NCI-H748 treated with DMSO at 0.1 percent for 48 hours (cell line): ENCODE measurements at regions not wholly inside any gene's neighbourhood (a gene's known extent, or its start where the extent isn't known, plus 50 kb on each side); places are given as distances from the start of the nearest gene placed in this dataset.
A peak's percentile ranks its signal among the peaks of the same experiment; 100 is the strongest.

Experiments used
- DNase-seq: peaks from one replicate; lab custom pipeline; 2025; lab: John Stamatoyannopoulos, UW

DNA sequence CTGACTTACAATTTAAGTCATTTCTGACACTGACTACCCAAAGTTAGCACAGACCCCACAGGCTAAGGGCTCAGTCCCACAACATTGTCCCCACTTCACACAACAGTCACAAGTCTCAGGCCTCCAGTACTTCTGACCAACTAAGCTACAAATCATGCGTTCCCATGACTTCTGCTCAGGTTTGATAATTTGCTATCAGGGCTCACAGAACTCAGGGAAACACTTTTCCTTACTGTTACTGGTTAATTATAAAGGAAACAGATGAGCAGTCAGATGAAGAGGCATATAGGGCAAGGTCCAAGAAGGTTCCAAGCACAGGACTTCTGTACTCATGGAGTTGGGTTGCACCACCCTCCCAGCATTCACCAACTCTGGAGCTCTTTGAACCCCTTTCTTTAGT is 151.2 kb upstream of the TNR start:
- DNase-seq, result no peak

DNA sequence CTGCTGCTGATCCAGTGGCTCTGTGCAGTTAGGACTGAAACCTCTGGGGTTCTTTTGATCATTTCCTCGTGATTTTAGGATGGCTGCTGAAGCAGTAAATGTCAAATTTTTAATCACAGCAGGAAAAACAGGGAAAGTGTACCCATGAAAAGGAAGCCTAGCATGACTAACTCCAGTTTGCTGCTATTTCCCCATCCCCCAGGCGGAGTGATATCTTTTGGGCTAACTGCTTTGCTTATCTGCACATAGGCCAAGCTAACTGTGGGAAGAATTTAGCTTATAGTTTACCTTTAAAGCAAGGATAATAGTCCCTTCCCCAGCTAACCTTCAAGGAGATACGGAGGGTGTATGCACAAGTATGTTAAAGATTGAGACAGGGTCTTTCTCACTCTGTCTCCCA is 149.8 kb upstream of the TNR start:
- no peak for DNase-seq

DNA sequence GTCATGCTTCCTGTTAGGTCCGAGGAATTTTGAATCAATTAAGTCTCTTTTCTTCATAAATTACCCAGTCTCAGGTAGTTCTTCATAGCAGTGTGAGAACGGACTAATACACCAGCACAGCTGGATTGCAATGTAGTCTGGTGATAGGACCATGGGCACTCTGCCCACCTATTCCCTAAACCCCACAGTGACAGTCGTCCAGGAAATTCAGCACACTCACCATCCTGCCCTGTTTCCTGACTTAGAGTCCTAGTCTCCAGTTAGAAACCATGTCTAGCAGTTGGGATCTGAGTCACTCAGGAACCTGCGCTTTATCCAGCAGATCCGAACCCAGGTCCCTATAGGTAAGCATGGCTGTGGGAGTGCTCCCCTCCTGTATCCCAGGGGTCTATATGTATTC is 149.3 kb upstream of the TNR start:
- DNase-seq, result no peak

DNA sequence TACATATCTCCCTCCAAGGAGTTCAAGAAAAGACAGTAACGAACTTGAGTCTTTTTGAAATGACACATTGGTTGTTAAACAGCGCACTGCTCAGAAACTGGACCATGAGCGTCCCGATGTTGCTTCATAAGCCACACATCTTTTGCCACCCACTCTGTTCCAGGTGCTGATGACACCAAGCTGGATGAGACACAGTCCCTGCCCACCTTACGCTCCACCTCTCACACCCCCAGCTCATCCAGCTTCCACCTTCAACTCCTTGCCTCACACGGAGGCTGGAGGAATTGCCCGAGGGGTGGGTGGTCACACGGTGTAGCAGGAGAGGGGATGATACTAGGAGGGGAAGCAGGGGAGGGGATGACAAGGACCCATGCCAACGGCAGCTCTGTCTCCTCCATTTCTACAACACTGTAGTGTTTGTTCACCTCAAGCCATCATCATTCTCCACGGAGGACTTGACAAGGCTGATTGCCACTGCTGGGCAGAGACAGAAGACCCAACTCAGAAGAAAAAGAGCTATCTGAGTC is 148.5 kb upstream of the TNR start:
- no peak for DNase-seq

DNA sequence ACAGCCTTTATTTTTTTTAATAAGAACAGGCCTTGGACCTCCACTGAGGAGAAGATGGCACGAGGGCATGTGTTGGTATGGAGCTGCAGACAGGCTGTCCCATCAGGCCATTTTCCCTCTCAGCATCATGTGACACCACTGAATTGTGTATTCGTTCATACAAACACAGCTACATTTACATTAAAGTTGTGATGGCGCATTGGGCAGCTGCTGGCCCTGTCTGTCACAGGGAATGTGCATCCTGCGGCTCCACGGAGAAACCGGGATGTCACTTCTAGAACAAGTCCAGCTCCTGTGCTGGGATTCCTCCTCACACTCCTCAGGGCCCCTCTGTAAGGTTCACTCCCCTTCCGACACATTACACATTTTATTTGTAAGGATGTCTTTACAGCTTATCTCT is 147.6 kb upstream of the TNR start:
- no peak for DNase-seq

DNA sequence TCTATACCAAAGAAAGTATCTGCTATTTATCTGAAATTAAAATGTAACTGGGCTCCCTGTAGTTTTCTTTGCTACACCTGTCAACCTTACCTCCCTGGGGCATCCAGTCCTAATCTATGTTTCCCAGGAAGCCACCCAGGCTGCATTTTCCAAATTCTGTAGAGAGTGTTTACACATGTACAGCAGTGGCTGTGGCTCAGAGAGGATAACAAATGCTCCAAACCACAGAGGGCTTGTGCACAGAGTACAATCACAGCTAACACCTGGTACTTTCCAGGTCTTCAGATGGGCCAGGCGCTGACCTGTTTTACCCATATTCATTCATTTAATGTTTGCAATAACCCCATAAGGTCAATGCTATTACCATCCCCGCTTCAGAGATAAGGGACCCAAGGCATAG is 146.5 kb upstream of the TNR start:
- DNase-seq, result no peak

DNA sequence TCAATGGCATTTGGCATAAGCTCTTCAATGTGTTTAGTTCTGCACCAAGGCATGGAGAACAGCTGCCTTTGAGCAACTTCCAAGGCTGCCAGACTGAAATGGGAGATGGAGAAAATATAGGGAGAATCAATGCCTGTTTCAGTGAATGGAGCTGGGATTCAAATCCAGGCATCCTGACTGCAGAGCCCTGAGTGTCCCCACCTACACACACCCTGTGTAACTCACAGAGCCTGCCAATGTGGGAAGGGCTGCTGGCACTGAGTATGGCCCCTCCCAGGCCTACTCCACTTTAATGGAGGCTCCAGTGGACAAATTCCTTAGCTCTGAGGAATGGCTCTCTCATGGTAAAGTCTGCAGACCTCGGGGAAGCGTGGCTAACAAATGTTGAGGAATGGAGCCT is 145.6 kb upstream of the TNR start:
- no peak for DNase-seq

DNA sequence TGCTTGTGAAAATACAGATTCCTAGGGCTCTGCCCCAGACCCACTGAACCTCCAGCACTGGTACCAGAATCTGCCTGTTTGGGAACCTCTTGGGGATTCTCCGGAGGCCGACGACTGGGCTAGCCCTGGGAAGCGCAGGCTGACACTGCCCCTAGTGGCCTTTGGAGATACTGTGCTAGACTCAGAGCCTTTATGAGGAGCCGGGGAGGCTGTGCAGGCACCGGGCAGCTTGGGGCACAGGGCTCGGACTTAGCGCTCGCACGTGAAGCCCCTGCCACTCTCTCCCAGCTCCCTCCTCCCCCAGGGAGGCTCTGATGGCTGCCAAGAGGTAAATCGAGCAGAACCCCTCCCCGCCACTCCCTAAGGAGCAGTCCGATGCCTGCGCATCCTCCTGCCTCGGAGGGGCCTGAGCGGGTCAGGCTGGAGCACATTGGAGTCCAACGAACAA is 144.6 kb upstream of the TNR start:
- peak; percentile 4 for DNase-seq

DNA sequence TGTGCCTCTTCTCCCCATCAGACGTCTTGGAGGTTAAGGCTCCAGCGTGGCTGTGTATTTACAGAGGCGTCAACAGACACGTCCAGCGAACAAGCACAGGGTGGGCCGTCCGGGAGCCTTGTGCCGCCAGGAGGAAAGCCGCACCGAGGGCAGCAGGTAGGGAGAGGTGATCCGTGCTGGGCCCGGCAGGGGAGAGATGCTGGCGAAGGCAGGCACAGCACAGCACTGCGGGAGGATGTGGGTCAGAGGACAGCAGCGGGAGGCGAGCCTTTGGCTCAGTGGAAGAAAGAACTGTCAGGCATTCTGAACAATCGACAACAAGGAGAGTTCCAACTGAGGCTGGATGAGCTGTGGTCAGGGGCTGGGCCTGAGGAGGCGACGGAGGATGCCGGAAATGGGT is 144.1 kb upstream of the TNR start:
- no peak for DNase-seq

DNA sequence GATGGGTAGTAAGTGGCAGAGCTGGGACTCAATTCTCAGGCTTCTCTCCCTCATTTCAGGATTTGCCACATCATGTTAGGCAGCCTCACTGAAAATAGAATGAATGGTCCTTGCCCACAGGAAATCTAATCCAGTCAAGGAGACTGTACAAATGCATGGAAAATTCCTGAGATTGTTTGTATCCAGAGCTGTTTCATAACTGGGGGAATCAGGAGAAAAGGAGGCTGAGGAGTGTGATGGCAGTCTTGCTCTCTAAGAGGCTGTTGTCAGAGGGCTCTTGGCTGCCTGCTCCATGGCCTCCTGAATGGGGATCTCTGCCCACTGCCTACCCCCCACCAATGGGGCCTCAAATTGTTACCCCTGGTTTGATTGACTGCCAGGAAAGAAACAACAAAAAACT is 141.9 kb upstream of the TNR start:
- no peak for DNase-seq

DNA sequence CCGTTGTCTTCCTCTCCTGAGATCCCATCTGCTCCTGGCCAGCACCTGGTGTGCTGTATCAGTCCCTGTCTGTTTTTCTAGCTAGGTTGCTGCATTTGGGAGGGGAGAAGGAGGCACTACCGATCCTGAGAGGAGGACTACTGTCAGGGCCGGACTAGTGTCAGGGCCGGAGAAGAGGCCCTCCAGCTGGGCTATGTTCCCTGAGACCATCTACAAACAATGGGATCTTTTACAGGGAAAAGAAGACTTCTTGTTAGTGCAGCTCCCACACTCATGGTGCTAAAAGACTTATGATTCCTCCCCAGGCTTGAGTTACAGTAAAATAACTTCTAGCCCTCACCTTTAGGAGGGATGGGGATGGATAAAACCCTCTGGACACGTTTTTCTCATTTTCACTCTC is 141.0 kb upstream of the TNR start:
- no peak for DNase-seq

DNA sequence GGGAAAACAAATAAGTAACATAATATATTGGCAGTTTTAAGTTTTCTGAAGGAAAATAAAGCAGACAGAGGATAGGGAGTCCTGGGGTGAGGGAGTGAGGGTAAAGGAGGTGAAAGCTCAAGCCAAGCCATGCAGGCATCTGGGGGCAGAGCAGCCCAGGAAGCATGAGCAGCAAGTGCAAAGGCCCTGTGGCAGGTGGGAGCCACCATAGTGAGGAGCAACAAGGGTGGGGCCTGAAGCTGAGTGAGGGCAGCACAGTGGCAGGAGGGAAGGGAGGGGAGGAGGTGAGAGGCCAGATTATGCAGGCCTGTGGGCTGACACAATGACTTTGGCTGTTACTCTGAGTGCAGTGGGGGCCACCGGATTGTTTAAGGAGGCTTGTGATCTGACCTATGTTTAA is 138.8 kb upstream of the TNR start:
- DNase-seq, result no peak

DNA sequence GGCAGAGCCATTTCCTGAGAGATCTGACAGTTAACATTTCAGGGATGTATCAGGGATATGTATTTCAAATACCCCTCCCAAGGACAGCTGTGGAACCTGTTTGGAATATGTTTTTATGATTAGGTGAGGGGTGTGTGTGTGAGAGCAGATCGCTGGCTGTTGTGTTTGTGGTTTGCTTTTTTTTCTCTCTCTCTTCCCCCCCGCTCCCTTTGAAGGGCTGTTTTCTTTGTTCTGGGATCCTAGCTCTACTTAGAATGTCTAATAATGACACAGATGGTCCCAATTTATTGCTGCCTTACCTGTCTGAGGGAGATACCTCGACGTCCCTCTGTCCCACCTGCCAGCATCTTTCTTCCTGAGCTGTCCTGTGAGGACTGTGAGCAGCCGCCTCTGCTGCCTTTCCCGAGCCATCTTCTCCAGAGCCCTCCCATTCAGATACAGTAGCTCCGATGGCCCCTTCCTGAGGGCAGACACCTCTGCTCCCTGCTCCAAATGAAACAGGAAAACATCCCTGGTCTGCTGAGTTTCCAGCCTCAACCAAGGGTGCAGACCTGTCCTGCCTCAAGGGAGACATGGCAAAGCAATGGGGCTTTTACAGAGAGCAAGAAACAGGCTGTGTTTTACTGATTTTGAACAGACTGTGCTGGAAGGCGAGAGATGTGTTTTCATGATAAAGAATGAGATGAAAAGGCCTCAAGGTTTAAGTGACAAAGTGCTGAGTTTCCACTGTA is 138.0 kb upstream of the TNR start:
- no peak for DNase-seq

DNA sequence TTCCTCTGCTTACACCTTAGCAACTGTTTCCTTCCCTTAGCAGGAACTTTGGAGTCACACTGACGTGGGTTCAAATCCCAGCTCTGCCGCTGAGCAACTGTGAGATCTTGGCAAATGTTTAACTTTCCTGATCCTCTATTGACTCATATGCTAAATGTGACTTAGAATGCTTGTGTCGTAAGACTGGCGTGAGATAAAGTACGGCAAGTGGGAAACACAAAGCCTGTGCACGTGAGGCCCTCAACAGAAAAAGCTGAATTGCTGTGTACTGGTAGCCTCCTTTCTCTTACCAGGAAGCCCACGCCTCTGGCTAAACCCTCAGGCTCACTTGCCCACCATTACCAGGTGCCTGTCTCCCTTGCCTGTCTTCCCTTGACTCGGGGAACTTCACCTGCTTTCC is 135.4 kb upstream of the TNR start:
- DNase-seq, result no peak

DNA sequence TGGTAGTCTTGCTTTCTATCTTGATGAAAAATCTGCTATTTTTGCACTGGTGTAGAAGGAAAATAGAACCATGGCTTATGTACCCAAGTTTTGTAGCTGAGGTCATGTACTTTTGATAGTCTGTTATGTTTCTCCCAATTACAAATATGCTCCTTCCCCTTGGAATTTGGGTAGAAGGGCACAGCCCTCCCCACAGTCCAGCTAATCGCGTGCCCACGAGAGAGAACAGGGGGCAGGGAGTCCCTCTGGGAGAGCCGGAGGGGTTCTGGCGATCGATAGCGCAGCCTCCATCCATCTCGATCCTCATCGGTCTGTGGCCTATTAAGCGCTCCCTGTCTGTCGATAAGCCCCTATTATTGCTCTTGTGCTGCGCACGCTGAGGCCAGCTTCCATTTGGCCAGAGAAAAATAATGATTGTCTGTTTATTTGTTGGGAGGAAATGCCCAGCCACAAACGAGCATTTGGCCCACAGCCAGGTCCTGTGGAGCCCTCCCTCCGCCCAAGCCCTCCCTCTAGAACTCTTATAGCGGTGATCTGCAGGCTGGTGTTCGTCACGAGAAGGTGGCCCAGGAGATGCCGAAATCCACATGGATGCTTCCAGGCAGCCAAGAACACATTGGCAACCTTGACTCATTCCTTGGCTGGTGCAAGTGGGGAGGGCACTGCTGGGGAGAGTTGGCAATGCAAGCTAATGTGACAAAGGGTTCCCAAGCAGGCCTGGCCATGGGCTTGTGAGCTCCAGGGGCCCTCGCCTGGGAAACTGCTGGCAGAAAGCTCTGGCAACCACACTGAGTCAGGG is 134.7 kb upstream of the TNR start:
- DNase-seq, result no peak

DNA sequence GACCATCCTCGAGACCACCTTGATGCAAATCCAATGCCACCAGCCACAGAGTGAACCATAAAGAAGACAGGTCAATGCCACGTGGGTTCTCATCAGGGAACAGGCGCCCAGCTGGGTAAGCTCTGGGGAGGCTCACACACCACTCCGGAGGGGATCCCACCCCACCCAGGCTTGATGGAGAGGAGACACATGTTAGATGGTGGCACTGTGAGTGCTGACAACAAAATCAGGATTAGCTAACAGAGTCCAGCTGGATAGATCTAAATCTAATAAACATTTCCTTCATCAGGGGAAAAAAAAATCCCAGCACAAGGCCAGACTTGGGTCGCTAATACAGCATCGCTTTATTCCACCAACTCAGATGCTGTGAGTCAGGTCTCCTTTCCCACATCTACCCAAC is 132.2 kb upstream of the TNR start:
- DNase-seq, result no peak

DNA sequence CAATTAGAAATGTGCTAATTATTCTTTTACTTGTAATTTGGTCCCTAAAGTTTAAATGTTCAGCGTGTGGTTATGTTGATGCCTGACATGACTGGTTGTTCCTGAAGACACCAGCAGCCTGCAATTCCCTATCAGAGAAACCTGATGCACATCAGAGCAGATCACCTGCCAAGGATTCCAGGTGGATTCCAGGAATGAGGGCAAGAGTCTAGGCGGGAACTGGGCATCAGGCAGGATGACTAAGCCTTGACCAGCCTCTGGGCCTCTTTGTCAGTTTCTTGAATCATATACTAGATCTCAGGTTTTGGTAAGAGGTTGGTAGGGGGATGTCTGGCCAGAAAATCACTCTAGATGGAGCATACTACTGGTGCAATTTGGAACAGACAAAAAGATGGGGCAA is 130.7 kb upstream of the TNR start:
- DNase-seq, result no peak

DNA sequence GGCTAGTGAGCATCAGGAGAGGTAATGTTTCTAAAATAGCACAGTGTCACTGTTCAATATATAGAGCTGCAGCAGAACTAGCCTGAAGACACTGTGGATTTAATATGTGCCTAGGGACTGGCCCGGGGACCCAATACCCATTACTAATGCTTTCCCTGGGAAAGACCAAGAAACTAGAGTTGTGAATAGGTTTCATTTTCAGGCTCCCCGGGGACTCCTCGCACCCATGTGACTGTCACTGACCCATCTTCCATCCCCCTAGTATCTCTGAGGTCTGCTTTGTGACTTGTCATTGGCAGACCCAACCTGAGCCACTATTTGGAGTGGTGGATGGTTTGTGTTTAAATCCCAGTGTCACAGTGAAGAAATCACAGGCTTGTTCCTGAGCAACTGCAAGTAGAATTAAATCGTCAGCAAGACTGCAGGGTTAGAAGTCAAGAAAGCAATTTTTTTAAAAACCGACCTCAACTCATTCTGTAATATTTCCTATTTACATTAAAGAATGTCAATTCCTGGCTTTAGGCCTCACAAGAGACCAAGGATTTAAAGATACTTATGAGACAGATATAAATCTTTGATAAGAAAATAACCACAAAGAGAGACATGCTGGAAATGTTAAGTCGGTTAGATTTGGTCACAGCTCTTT is 130.0 kb upstream of the TNR start:
- no peak for DNase-seq

DNA sequence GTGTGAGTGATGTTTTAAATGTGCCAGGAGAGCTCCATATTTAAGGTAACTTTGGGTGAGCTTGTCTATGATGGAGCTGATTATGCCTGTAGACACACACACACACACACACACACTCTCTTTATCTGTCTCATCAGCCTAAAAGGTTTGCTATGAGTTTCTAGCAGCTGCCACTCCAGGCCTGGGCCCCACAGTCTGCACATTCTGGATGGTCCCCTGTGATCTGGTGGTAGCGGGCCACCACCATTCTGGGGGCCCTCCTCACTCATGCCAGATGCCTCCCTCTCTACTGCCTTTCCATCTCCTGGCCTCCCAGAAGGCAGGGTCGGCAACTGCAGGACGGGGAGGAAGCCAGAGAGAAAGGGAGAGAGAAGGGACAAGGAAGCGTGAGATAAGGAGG is 129.2 kb upstream of the TNR start:
- no peak for DNase-seq

DNA sequence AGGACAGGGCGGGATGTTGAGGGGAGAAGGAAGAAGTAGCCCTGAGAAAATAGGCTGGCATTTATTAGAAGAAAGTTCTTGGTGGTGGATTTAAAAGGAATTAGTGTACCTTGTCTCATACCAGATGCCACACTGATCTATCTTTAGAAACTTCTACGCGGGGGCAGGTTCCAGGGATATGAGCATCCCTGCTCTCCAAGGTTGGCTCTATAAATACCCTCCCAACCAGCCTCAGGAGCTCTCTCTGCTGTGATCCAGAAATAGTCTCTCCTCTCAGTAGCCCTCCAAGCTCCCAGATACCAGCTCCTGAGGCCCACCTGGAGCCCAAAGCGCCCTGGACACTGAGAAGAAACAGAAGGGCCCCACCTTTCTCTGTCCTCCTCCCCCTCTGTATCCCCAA is 128.3 kb upstream of the TNR start:
- no peak for DNase-seq

DNA sequence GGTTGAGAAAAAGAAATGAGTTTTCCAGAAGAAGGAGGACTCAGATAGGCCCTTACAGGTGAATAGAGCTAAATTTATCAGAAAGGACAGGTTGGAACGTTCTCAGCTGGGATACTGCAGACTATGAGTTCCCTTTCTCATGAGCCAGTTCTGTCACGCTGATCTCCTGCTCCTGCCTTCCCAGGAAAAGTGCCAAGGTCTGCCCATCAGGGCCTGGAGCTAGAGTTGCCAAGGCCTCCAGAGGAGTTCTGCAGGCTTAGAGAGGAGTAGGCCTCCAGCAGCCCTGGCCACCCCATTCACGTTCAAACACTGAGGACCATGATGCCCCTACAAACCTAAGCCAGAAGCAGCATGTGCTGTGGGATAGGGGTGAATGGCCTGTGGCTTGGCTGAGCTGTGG is 126.8 kb upstream of the TNR start:
- DNase-seq, result no peak

DNA sequence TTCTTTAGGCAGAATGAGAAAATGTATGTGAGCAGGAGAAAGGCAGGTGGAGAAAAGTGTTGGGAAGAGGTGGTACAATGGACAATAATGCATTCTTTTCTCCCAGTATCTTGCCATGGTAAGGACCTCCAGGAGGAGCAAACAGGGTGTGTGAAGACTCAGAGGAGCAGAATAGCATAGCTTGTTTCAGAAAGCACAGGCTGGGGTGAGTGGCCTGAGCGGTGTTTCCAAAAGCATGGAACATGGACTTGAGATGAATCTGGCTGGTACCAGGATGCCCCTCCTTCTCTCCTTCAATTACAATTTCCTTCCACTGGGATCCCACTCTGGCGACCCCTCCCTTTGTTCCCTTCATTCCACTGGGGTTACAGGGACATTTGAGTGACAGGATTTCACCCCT is 123.4 kb upstream of the TNR start:
- DNase-seq, result no peak
